SHP77 (cell line): ENCODE measurements at regions not wholly inside any gene's neighbourhood (a gene's known extent, or its start where the extent isn't known, plus 50 kb on each side); places are given as distances from the start of the nearest gene placed in this dataset.
"Not testable (repeated sequence)": the region's sequence is repeated elsewhere in the genome, so short reads cannot be mapped to it uniquely, and the experiment has no call there.

Experiments
- DNase-seq, 2 experiments: peaks; one replicate each; lab custom pipeline; 2025; lab: John Stamatoyannopoulos, UW

DNA sequence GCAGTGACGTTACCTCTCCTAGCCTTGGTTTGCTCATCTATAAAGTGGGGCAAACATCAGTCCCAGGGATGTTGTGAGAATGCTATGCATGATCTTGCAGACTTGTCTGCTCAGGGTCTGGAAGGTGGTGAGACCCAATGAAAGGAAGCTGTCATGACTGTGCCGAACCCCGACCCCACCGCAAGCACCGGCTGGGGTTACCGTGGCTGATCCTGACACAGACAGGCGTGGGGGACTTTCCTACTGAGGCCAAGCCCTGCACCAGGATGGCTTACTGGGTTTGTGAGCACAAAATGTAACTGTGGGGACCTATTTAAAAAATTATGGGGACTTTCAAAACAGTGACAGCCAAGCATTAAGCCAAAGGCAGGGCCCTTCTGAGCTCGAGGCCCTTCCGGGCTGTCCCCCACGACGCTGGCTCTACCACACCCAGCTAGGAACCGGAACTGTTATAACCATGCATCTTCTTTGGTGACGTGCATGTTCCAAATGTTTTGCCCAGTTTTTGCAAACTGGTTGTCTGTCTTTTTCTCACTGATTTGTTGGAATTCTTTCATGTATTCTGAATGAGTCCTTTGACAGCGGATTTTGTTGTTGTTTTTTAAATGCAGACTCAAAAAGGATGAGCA is 76.6 kb upstream of the PMEPA1 start:
- DNase-seq: no peak

GRCh38 chr20:57785720-57786119 is 75.9 kb upstream of the PMEPA1 start:
- no peak for DNase-seq

DNA sequence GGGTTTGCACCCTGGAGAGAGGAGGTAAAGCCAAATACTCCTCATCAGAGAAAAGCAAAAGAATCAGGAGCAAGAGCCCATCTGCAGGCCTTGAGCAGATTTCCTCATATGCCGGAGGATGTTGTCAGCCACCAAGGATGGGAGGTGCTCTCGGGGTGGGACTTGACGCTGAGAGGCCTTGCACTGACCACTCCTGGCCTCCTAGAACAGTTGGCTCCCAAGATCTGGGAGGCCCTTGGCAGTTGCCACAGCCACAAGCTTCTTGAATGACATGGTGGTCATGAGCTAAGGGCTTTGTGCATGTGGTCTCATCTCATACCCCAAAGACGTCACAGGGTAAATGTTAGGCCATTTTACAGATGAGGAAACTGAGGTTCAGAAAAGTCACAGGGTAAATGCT is 75.2 kb upstream of the PMEPA1 start:
- DNase-seq: no peak

- no peak for DNase-seq
These were observed 74.4 kb upstream of the PMEPA1 start for GRCh38 chr20:57783956-57784837.

DNA sequence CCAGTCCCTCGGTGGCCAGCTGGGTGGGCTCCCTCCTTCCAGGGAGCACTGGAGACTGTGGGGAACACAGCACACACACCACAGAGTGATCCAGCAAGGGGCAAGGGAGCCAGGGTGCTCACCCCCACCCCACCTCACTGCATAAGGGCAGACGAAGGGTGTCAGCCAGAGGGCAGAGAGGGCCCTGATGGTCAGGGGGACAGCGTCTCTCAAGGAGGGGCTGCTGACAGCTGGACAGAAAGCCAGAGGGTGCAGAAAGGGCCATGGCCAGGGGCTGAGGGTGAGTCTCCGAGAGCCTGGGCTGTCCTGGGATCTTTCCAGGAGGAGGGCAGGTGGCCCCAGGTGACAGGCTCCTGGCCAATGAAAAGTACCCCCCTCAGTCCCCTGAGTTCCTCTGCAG is 73.4 kb upstream of the PMEPA1 start:
- DNase-seq: no peak

GRCh38 chr20:57782631-57783041 is 72.8 kb upstream of the PMEPA1 start:
- DNase-seq: no peak

DNA sequence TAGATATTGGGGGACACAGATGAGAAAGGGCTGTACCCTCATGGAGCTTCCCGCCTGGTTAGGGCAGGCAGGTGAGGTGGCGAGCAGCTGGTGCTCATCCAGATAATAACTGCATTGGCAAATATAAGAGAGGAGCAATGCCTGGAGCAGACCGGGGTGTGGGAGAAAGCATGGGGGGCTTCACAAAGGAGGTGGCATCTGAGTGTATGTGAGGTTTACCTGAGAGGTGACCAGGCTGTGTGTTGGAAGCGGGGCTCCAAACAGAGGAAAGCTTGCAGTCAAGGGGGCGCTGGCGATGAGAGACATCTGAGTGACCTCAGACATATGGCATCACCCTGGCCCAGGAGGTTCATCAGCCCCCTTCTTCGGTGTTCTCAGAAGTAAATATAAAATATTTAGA is 72.1 kb upstream of the PMEPA1 start:
- DNase-seq: no peak

- no peak for DNase-seq
These were observed 71.1 kb upstream of the PMEPA1 start for GRCh38 chr20:57780906-57781305.

DNA sequence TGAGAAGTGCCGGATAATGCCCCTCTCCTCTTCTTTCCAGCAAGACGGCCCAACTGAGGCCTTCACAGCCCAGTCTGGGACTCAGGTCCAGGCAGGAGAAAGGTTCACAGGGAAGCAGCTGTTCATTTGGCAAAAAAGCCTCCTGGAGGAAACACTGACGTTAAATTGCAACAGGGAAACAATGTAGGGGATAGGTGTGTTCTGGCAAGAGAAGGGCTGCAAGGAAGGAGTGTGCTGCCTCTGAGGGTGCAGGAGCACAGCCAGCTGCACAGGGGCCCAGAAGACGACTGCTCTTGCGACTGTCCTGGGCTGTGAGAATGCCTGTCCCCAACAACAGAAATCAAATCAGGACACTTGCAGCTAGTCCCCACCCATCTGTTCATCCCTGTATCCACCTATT is 70.6 kb upstream of the PMEPA1 start:
- DNase-seq: no peak

DNA sequence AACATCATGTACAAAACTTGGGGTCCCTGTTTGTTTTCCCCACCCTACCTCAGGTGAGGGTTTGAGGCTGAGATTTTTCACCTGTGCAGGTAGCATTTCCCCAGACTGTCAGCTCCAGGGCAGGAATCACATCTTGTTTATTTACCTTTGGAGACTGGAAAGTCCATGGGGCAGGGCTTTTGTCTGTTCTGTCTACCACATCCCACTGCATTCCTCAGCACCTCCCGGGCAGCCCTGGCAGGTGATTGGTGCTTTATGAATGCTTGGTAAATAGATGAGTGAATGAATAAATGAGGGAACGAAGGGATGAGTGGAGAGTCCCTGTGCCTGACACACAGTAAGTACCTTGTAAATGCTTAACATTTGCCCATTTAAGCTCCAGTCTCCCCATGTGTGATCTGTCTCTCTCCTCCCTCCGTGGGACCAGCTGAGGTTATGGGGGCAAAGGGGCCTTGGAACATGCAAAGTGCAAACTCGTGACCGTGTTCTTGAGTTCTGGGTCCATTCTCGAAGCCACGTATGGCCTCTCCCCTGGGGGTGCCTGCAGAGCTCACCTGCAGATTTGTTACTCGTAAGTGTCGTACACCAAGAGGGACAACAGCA is 69.7 kb upstream of the PMEPA1 start:
- no peak for DNase-seq

DNA sequence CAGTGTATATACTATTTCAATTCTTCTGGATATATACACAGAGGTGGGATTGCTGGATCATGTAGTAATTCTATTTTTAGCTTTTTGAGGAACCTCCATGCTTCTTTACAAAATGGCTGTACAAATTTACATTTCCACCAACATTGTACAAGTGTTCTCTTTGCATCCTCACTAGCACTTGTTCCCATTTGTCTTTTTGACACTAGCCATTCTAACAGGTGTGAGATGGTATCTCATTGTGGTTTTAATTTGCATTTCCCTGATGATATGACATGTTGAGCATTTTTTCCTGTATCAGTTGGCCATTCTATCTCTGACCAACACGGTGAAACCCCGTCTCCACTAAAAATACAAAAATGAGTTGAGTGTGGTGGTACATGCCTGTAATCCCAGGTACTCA is 68.1 kb upstream of the PMEPA1 start:
- DNase-seq: no peak

- DNase-seq: no peak
These were observed 65.1 kb upstream of the PMEPA1 start for GRCh38 chr20:57774951-57775350.

GRCh38 chr20:57774111-57774880 is 64.5 kb upstream of the PMEPA1 start:
- no peak for DNase-seq

DNA sequence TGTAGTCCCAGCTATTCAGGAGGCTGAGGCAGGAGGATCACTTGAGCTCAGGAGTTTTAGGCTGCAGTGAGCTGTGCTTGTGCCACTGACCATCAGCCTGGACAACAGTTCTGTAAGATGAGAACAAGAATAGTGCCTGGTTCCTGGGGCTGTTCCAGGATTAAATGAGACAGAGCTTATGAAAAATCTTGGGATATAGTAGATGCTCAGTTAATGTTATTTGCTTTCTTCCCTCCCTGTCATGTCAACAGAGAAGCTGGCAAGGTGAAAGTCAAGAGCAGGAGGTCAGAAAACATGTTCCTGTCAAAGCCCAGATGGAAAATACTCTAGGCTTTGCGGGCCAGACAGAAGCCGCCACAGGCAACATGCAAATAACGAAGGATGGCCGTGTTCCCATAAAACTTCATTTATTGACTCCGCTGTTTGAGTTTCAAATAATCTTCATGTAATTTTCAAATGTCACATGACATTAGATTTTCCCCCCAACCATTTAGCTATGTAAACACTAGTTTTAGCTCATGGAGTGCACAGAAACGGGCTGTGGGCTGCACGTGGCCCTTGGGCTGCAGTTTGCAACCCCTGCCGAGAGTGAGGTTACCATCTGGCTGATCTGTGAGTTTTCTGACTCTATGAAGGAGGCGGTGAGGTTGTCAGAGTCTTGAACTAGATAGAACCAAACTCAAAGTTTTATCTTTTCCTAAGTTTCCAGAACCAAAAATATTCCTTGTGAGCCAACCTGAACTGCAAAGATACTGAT is 63.4 kb upstream of the PMEPA1 start:
- DNase-seq: no peak

- no peak for DNase-seq
These were observed 62.6 kb upstream of the PMEPA1 start for GRCh38 chr20:57772349-57772964.

DNA sequence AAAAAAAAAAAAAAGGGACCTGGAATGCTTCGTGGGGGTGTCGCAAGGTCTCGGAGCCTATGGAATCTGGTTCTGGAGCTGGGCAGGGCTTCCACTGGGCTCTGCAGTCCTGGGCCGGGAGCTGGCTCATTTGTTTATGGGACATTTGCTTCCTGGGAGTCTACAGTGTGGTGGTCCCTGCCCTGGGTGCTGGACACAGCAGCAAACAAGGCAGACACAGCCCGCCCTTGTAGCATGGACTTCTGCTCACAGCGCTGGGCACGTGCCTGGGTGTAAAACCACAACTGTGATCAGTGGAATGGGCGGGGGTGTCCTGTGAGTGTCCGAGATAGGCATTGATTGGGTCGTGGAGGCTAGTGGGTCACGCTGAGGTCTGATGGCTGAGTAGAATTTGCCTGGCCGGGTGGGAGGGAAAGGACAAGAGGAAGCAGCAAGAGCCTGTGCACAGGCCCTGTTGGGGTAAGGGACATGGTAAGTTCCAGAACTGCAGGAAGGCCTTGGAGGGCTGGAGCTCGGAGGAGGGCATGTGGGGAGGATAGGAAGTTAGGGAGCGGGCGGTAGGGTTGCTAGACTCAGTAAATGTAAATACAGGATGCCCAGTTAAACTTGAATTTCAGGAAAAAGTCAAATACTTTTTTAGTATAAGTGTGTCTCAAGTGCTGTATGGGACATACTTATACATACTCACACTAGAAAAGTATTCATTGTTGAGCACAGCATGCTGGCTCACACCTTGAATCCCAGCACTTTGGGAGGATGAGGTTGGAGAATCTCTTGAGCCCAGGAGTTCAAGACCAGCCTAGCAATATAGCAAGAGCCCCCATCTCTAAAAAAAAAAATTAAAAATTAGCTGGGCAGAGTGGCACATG is 61.3 kb upstream of the PMEPA1 start:
- no peak for DNase-seq

GRCh38 chr20:57770401-57770800 is 60.6 kb upstream of the PMEPA1 start:
- not testable (repeated sequence) for DNase-seq

- DNase-seq: no peak
These were observed 59.9 kb upstream of the PMEPA1 start for GRCh38 chr20:57769756-57770155.

- no peak for DNase-seq
These were observed 58.7 kb upstream of the PMEPA1 start for GRCh38 chr20:57768519-57768918.

DNA sequence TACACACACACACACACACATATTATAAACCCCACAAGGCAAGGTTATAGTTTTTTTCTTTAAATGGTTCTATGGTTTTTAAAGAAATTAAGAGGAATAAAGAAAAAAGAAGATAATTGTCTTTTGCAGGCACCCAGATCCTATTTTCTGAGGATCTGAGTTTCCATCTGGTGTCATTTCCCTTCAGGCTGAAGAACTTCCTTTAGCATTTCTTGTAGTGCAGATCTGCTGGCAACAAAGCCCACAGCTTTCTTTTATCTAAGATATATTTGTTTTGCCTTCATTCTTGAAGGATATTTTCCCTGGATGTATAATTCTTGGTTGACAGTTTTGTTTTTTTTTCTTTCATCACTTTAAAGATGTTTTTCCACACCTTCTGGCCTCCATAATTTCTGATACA is 57.6 kb upstream of the PMEPA1 start:
- DNase-seq: no peak
